H1 (cell line): ENCODE measurements at regions not wholly inside any gene's neighbourhood (a gene's known extent, or its start where the extent isn't known, plus 50 kb on each side); places are given as distances from the start of the nearest gene placed in this dataset.

ENCODE experiments used
- CEBPB ChIP-seq: IDR thresholded peaks from 2 replicates; pipeline ENCODE4 v1.6.1; 2012; ENCODE audit warnings: low read depth, low read length
- FOSL1 ChIP-seq: IDR thresholded peaks from 2 replicates; pipeline ENCODE4 v1.6.1; 2011; ENCODE audit warnings: mild to moderate bottlenecking, low read depth, low read length, moderate library complexity; ENCODE audit not compliant: insufficient read depth
- POLR2AphosphoS5 ChIP-seq: IDR thresholded peaks from 2 replicates; pipeline ENCODE4 v1.6.1; 2011; ENCODE audit warnings: low read depth, low read length
- SAP30 ChIP-seq: fragments of 300-600 bp; sonication (generic); IDR thresholded peaks from 2 replicates; pipeline ENCODE4 v1.7.1; 2012; ENCODE audit warnings: low read length, moderate library complexity, mild to moderate bottlenecking, inconsistent platforms; ENCODE audit not compliant: insufficient read depth, insufficient replicate concordance
- SUZ12 ChIP-seq: fragments of 200-600 bp; sonication (generic); IDR thresholded peaks from 2 replicates; pipeline ENCODE4 v1.6.1; 2012; ENCODE audit warnings: mild to moderate bottlenecking, inconsistent platforms, low read length, moderate library complexity, mixed read lengths
- TF ChIP-seq, protein P1 (sequence below): IDR thresholded peaks from 2 replicates; pipeline ENCODE4 v1.6.1; 2012; ENCODE audit warnings: low read length, inconsistent platforms
- TF ChIP-seq, protein P2 (sequence below): IDR thresholded peaks from 2 replicates; pipeline ENCODE4 v1.6.1; 2011; ENCODE audit warnings: low read length, improper control_type of control experiment

DNA sequence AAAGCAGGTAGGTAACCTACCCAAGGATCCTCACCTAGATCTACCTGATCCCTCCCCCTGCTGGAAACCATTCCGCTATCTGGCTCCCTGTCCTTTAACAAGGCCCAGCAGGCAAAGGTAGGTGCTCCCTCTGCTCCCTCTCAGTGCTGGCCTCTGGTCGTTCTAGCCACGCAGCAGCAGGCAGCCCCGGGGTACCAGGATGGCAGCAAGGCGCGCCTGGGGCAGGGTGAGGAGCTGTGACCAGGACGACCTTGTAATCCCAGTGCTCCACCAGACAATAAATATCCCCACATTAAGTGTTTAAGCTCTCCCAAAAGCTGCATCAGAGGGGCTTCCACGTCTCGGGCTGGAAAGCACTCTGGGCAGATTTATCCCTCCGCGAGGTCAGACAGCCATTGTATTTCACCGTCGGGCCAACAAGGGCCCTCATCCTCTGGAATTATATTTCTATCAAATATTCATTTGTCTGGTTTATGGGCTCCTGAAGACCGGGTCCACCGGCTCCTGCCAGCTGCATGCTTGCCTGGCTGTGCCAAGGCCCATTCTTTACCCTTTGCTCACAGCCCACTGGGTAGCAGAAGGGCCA, 81.3 kb downstream of the CHST1 start (continued):
- TF ChIP-seq FOSL1 (no peak), CEBPB (no peak), SAP30 (no peak), SUZ12 (no peak), POLR2AphosphoS5 (no peak)
- TF ChIP-seq, protein P1, sequence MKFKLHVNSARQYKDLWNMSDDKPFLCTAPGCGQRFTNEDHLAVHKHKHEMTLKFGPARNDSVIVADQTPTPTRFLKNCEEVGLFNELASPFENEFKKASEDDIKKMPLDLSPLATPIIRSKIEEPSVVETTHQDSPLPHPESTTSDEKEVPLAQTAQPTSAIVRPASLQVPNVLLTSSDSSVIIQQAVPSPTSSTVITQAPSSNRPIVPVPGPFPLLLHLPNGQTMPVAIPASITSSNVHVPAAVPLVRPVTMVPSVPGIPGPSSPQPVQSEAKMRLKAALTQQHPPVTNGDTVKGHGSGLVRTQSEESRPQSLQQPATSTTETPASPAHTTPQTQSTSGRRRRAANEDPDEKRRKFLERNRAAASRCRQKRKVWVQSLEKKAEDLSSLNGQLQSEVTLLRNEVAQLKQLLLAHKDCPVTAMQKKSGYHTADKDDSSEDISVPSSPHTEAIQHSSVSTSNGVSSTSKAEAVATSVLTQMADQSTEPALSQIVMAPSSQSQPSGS: no peak
- TF ChIP-seq, protein P2, sequence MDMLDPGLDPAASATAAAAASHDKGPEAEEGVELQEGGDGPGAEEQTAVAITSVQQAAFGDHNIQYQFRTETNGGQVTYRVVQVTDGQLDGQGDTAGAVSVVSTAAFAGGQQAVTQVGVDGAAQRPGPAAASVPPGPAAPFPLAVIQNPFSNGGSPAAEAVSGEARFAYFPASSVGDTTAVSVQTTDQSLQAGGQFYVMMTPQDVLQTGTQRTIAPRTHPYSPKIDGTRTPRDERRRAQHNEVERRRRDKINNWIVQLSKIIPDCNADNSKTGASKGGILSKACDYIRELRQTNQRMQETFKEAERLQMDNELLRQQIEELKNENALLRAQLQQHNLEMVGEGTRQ: no peak
